WTC11 (cell line): ENCODE measurements at regions not wholly inside any gene's neighbourhood (a gene's known extent, or its start where the extent isn't known, plus 50 kb on each side); places are given as distances from the start of the nearest gene placed in this dataset.

Source experiments
- ATAC-seq: fragments of 200-7000 bp; cut with Tn5 transposase; 2 replicates; pipeline ENCODE4 v1.10.0; 2021; ENCODE audit warnings: mild to moderate bottlenecking, moderate library complexity
- CTCF ChIA-PET: fragments of 300-600 bp; sonication (Branson Sonifier 250); formaldehyde crosslinking; loops from one replicate; lab custom pipeline; 2021; ENCODE audit warnings: antibody characterized with exemption; lab: Charles Lee
- POLR2A ChIA-PET: fragments of 350-600 bp; sonication (Branson Sonifier 250); formaldehyde crosslinking; loops from one replicate; lab custom pipeline; 2021; ENCODE audit warnings: antibody characterized with exemption; lab: Charles Lee
- DNase-seq: peaks from one replicate; pipeline ENCODE4 v3.0.0; 2021; ENCODE audit warnings: low spot score
- H3K27ac Mint-ChIP-seq: 2 replicates; pipeline ENCODE4 v1.8.0; 2021; ENCODE audit warnings: mixed read lengths
- H3K27me3 Mint-ChIP-seq: 2 replicates; pipeline ENCODE4 v1.8.0; 2021; ENCODE audit warnings: low read depth, mild to moderate bottlenecking, moderate library complexity, mixed read lengths
- H3K36me3 Mint-ChIP-seq: 2 replicates; pipeline ENCODE4 v1.8.0; 2021; ENCODE audit warnings: mixed read lengths
- H3K4me1 Mint-ChIP-seq: 2 replicates; pipeline ENCODE4 v1.8.0; 2022; ENCODE audit warnings: mixed read lengths
- H3K4me3 Mint-ChIP-seq: 2 replicates; pipeline ENCODE4 v1.8.0; 2021; ENCODE audit warnings: mild to moderate bottlenecking, moderate library complexity, mixed read lengths
- H3K9me3 Mint-ChIP-seq: 2 replicates; pipeline ENCODE4 v1.8.0; 2021; ENCODE audit warnings: mixed read lengths
- CBFB ChIP-seq: sonication (generic); formaldehyde crosslinking; IDR thresholded peaks from 2 replicates; pipeline ENCODE4 v1.8.1; 2022; ENCODE audit warnings: mild to moderate bottlenecking, low read depth, missing genetic modification reagents
- EMX1 ChIP-seq: fragments of 250-450 bp; sonication (Bioruptor Pico); IDR thresholded peaks from 2 replicates; pipeline ENCODE4 v1.8.0; 2021; ENCODE audit warnings: mild to moderate bottlenecking
- FOXK1 ChIP-seq: sonication (generic); formaldehyde crosslinking; IDR thresholded peaks from 2 replicates; pipeline ENCODE4 v1.8.0; 2022; ENCODE audit warnings: mild to moderate bottlenecking, moderate library complexity, missing genetic modification reagents
- GRHL2 ChIP-seq: fragments of 250-450 bp; sonication (Bioruptor Pico); IDR thresholded peaks from 2 replicates; pipeline ENCODE4 v1.8.0; 2022; ENCODE audit warnings: mild to moderate bottlenecking, moderate library complexity; ENCODE audit not compliant: insufficient replicate concordance, severe bottlenecking
- GTF2I ChIP-seq: fragments of 250-450 bp; sonication (Bioruptor Pico); conservative IDR thresholded peaks from 2 replicates; pipeline ENCODE4 v1.4.0; 2021; ENCODE audit warnings: mild to moderate bottlenecking
- JUN ChIP-seq: sonication (generic); formaldehyde crosslinking; IDR thresholded peaks from 2 replicates; pipeline ENCODE4 v1.8.0; 2023; ENCODE audit warnings: mild to moderate bottlenecking, missing genetic modification reagents
- NFATC4 ChIP-seq: fragments of 250-450 bp; sonication (Bioruptor Pico); IDR thresholded peaks from 2 replicates; pipeline ENCODE4 v1.9.0; 2021; ENCODE audit warnings: mild to moderate bottlenecking
- NFE2L1 ChIP-seq: sonication (generic); formaldehyde crosslinking; IDR thresholded peaks from 2 replicates; pipeline ENCODE4 v1.8.1; 2023; ENCODE audit warnings: missing genetic modification reagents
- SMAD4 ChIP-seq: sonication (generic); formaldehyde crosslinking; IDR thresholded peaks from 2 replicates; pipeline ENCODE4 v1.8.0; 2022; ENCODE audit warnings: mild to moderate bottlenecking, missing genetic modification reagents
- TCF7 ChIP-seq: sonication (generic); formaldehyde crosslinking; IDR thresholded peaks from 2 replicates; pipeline ENCODE4 v1.8.0; 2022; ENCODE audit warnings: mild to moderate bottlenecking, low read depth, missing genetic modification reagents, moderate library complexity
- TEAD1 ChIP-seq: sonication (generic); formaldehyde crosslinking; IDR thresholded peaks from 2 replicates; pipeline ENCODE4 v1.8.0; 2022; ENCODE audit warnings: mild to moderate bottlenecking, missing genetic modification reagents
- ZNF121 ChIP-seq: sonication (generic); formaldehyde crosslinking; IDR thresholded peaks from 2 replicates; pipeline ENCODE4 v1.8.0; 2023; ENCODE audit warnings: missing genetic modification reagents
- ZNF416 ChIP-seq: fragments of 250-450 bp; sonication (Bioruptor Pico); IDR thresholded peaks from 2 replicates; pipeline ENCODE4 v1.9.0; 2021; ENCODE audit warnings: mild to moderate bottlenecking, inconsistent platforms
- ZNF423 ChIP-seq: fragments of 250-450 bp; sonication (Bioruptor Pico); IDR thresholded peaks from 2 replicates; pipeline ENCODE4 v2.1.2; 2022; ENCODE audit warnings: mild to moderate bottlenecking, moderate library complexity
- ZNF671 ChIP-seq: fragments of 250-450 bp; sonication (Bioruptor Pico); IDR thresholded peaks from 2 replicates; pipeline ENCODE4 v1.8.0; 2021; ENCODE audit warnings: mild to moderate bottlenecking
- TF ChIP-seq, protein P1 (sequence below): sonication (generic); formaldehyde crosslinking; IDR thresholded peaks from 2 replicates; pipeline ENCODE4 v1.8.0; 2022; ENCODE audit warnings: mild to moderate bottlenecking, missing genetic modification reagents
- TF ChIP-seq, protein P2 (sequence below): sonication (generic); formaldehyde crosslinking; IDR thresholded peaks from 2 replicates; pipeline ENCODE4 v1.8.1; 2022; ENCODE audit warnings: low read depth, mild to moderate bottlenecking, moderate library complexity, missing genetic modification reagents, borderline replicate concordance
- TF ChIP-seq, protein P3 (sequence below): sonication (generic); formaldehyde crosslinking; IDR thresholded peaks from 2 replicates; pipeline ENCODE4 v1.8.1; 2022; ENCODE audit warnings: mild to moderate bottlenecking, missing genetic modification reagents, moderate library complexity, borderline replicate concordance
- TF ChIP-seq, protein P4 (sequence below): sonication (generic); formaldehyde crosslinking; IDR thresholded peaks from 2 replicates; pipeline ENCODE4 v1.8.0; 2022; ENCODE audit warnings: mild to moderate bottlenecking, missing genetic modification reagents
- TF ChIP-seq, protein P5 (sequence below): fragments of 250-450 bp; sonication (Bioruptor Pico); IDR thresholded peaks from 2 replicates; pipeline ENCODE4 v1.8.0; 2021; ENCODE audit warnings: mild to moderate bottlenecking
- TF ChIP-seq, protein P6 (sequence below): sonication (generic); formaldehyde crosslinking; IDR thresholded peaks from 2 replicates; pipeline ENCODE4 v1.8.0; 2023; ENCODE audit warnings: mild to moderate bottlenecking, missing genetic modification reagents
- TF ChIP-seq, protein P7 (sequence below): sonication (generic); formaldehyde crosslinking; conservative IDR thresholded peaks from 2 replicates; pipeline ENCODE4 v1.8.1; 2023; ENCODE audit warnings: mild to moderate bottlenecking, low read depth, missing genetic modification reagents, moderate library complexity

DNA sequence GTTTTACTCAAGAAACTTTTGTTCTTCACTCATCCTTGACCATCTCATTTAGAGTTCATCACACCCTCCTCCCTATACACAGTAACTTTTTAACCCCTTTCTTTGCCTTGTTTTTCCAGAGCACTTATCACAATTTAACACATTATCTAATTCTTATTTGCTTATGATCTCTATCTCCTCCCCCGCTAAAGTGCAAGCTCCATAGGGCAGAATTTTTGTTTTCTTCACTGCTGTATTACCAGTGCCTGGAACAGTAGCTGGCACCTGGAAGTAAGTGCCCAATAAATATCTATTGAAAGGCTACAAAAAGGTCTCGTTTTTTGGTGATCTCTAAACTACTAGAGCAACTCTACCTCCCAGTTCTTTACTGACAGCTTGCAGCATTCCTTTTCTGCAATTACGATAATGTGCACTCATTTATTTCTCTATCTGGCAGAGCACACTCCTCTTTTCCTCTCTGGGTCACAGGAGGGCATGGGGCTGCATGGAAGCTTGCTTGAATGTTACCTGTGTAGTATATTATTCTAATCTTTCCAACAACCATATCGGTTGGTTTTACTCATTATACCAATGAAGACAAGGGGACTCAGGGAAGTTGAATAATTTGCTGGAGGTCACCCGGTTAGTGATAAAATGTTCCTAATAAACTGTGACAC lies 57.4 kb upstream of the CHST9 start:
- Mint-ChIP-seq H3K36me3 (peaks cover 11% of the 10 kb centered on the region; the same call in 1 of the 2 replicates), H3K9me3 (peaks cover 11% of the 10 kb centered on the region), H3K27me3 (no peaks in the 10 kb centered on the region), H3K4me1 (peaks cover 29% of the 10 kb centered on the region), H3K4me3 (no peak overlapping the region), H3K27ac (no peak overlapping the region)
- DNase-seq, result no peak
- ChIA-PET POLR2A (no interaction called here), CTCF (no interaction called here)
- no peak for ATAC-seq
- no peak for TF ChIP-seq ZNF121 (CRISPR knock-in tag)

DNA sequence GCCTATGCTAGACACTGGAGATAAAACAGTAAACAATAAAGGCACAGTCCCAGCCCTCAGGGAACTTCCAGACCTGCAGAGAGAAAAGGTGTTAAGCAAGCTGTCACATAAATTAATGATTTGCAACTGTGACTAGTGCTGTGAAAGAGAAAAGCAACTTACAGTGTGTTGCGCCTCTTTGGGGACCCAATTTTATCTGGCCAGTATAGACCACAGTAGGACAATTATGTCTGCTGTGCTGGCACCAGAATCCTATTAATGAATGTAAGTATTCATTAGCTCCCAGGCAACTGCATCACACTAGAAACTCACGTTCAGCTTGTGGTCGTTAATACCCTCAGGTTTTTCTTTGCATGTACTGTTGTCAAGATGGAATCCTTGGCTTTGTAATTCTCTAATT lies 55.3 kb upstream of the CHST9 start:
- no peak overlapping the region for H3K4me3 Mint-ChIP-seq
- POLR2A ChIA-PET, result no interaction called here
- peaks cover 32% of the 10 kb centered on the region for H3K4me1 Mint-ChIP-seq
- no peak for TF ChIP-seq GTF2I (CRISPR knock-in tag)
- no peak for TF ChIP-seq TEAD1 (CRISPR knock-in tag)
- no peak for TF ChIP-seq GRHL2 (CRISPR knock-in tag)
- TF ChIP-seq TCF7 (CRISPR knock-in tag), result no peak
- TF ChIP-seq, protein P1, sequence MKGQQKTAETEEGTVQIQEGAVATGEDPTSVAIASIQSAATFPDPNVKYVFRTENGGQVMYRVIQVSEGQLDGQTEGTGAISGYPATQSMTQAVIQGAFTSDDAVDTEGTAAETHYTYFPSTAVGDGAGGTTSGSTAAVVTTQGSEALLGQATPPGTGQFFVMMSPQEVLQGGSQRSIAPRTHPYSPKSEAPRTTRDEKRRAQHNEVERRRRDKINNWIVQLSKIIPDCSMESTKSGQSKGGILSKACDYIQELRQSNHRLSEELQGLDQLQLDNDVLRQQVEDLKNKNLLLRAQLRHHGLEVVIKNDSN (CRISPR knock-in tag), result no peak
- no peak for TF ChIP-seq JUN (CRISPR knock-in tag)
- TF ChIP-seq FOXK1 (CRISPR knock-in tag), result no peak
- TF ChIP-seq, protein P2, sequence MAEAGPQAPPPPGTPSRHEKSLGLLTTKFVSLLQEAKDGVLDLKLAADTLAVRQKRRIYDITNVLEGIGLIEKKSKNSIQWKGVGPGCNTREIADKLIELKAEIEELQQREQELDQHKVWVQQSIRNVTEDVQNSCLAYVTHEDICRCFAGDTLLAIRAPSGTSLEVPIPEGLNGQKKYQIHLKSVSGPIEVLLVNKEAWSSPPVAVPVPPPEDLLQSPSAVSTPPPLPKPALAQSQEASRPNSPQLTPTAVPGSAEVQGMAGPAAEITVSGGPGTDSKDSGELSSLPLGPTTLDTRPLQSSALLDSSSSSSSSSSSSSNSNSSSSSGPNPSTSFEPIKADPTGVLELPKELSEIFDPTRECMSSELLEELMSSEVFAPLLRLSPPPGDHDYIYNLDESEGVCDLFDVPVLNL (CRISPR knock-in tag), result no peak
- no peak for TF ChIP-seq ZNF416 (CRISPR knock-in tag)
- TF ChIP-seq NFE2L1 (CRISPR knock-in tag), result no peak
- TF ChIP-seq, protein P3, sequence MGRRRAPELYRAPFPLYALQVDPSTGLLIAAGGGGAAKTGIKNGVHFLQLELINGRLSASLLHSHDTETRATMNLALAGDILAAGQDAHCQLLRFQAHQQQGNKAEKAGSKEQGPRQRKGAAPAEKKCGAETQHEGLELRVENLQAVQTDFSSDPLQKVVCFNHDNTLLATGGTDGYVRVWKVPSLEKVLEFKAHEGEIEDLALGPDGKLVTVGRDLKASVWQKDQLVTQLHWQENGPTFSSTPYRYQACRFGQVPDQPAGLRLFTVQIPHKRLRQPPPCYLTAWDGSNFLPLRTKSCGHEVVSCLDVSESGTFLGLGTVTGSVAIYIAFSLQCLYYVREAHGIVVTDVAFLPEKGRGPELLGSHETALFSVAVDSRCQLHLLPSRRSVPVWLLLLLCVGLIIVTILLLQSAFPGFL (CRISPR knock-in tag), result no peak
- TF ChIP-seq, protein P4, sequence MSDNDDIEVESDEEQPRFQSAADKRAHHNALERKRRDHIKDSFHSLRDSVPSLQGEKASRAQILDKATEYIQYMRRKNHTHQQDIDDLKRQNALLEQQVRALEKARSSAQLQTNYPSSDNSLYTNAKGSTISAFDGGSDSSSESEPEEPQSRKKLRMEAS (CRISPR knock-in tag), result no peak
- TF ChIP-seq EMX1 (CRISPR knock-in tag), result no peak
- TF ChIP-seq, protein P5, sequence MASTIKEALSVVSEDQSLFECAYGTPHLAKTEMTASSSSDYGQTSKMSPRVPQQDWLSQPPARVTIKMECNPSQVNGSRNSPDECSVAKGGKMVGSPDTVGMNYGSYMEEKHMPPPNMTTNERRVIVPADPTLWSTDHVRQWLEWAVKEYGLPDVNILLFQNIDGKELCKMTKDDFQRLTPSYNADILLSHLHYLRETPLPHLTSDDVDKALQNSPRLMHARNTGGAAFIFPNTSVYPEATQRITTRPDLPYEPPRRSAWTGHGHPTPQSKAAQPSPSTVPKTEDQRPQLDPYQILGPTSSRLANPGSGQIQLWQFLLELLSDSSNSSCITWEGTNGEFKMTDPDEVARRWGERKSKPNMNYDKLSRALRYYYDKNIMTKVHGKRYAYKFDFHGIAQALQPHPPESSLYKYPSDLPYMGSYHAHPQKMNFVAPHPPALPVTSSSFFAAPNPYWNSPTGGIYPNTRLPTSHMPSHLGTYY, result no peak
- no peak overlapping the region for H3K27ac Mint-ChIP-seq
- peaks cover 11% of the 10 kb centered on the region for H3K9me3 Mint-ChIP-seq
- ATAC-seq (no peak), DNase-seq (no peak)
- CTCF ChIA-PET, result no interaction called here
- no peaks in the 10 kb centered on the region for H3K27me3 Mint-ChIP-seq
- peaks cover 8% of the 10 kb centered on the region; the same call in 1 of the 2 replicates for H3K36me3 Mint-ChIP-seq

DNA sequence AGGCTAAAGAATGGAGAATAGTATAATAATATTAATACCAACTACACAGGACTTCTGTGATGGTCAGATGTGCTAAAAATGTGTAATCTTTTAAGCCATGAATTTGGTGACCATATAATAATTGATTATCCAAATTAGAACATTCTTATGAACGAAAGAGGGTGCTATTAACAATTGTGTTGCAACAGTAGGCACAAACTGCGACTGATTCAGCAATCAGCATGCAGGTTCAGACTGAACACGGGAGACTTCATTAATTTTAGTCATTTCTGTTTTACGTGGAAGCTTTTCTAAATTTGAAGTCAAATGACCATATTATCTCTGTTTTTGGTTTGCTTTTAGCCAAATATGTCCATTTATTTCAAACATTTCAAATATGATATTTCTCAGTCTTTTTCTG lies 54.6 kb upstream of the CHST9 start:
- ATAC-seq, result no peak
- no peak for DNase-seq
- H3K9me3 Mint-ChIP-seq, result peaks cover 9% of the 10 kb centered on the region
- H3K36me3 Mint-ChIP-seq, result peaks cover 6% of the 10 kb centered on the region; the same call in 1 of the 2 replicates
- POLR2A ChIA-PET, result no interaction called here
- H3K27ac Mint-ChIP-seq, result no peak overlapping the region
- H3K27me3 Mint-ChIP-seq, result no peaks in the 10 kb centered on the region
- CTCF ChIA-PET, result no interaction called here
- H3K4me3 Mint-ChIP-seq, result no peak overlapping the region
- H3K4me1 Mint-ChIP-seq, result peaks cover 28% of the 10 kb centered on the region
- no peak for TF ChIP-seq CBFB
- no peak for TF ChIP-seq TEAD1 (CRISPR knock-in tag)
- TF ChIP-seq, protein P6, sequence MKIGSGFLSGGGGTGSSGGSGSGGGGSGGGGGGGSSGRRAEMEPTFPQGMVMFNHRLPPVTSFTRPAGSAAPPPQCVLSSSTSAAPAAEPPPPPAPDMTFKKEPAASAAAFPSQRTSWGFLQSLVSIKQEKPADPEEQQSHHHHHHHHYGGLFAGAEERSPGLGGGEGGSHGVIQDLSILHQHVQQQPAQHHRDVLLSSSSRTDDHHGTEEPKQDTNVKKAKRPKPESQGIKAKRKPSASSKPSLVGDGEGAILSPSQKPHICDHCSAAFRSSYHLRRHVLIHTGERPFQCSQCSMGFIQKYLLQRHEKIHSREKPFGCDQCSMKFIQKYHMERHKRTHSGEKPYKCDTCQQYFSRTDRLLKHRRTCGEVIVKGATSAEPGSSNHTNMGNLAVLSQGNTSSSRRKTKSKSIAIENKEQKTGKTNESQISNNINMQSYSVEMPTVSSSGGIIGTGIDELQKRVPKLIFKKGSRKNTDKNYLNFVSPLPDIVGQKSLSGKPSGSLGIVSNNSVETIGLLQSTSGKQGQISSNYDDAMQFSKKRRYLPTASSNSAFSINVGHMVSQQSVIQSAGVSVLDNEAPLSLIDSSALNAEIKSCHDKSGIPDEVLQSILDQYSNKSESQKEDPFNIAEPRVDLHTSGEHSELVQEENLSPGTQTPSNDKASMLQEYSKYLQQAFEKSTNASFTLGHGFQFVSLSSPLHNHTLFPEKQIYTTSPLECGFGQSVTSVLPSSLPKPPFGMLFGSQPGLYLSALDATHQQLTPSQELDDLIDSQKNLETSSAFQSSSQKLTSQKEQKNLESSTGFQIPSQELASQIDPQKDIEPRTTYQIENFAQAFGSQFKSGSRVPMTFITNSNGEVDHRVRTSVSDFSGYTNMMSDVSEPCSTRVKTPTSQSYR (CRISPR knock-in tag), result no peak
- TF ChIP-seq, protein P7, sequence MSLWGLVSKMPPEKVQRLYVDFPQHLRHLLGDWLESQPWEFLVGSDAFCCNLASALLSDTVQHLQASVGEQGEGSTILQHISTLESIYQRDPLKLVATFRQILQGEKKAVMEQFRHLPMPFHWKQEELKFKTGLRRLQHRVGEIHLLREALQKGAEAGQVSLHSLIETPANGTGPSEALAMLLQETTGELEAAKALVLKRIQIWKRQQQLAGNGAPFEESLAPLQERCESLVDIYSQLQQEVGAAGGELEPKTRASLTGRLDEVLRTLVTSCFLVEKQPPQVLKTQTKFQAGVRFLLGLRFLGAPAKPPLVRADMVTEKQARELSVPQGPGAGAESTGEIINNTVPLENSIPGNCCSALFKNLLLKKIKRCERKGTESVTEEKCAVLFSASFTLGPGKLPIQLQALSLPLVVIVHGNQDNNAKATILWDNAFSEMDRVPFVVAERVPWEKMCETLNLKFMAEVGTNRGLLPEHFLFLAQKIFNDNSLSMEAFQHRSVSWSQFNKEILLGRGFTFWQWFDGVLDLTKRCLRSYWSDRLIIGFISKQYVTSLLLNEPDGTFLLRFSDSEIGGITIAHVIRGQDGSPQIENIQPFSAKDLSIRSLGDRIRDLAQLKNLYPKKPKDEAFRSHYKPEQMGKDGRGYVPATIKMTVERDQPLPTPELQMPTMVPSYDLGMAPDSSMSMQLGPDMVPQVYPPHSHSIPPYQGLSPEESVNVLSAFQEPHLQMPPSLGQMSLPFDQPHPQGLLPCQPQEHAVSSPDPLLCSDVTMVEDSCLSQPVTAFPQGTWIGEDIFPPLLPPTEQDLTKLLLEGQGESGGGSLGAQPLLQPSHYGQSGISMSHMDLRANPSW (CRISPR knock-in tag), result no peak
- no peak for TF ChIP-seq ZNF671 (CRISPR knock-in tag)
- TF ChIP-seq ZNF423 (CRISPR knock-in tag), result no peak
- TF ChIP-seq SMAD4 (CRISPR knock-in tag), result no peak
- TF ChIP-seq, protein P1 (CRISPR knock-in tag), result no peak
- TF ChIP-seq NFATC4, result no peak
